NT2/D1 (cell line): ENCODE measurements at regions not wholly inside any gene's neighbourhood (a gene's known extent, or its start where the extent isn't known, plus 50 kb on each side); places are given as distances from the start of the nearest gene placed in this dataset.

Experiments
- SUZ12 ChIP-seq: IDR thresholded peaks from 2 replicates; pipeline ENCODE4 v1.6.1; 2011; ENCODE audit not compliant: insufficient read length, insufficient read depth; ENCODE audit errors: extremely low read depth
- YY1 ChIP-seq: IDR thresholded peaks from 2 replicates; pipeline ENCODE4 v1.6.1; 2011; ENCODE audit not compliant: insufficient read length, insufficient read depth
- ZNF274 ChIP-seq: IDR thresholded peaks from 2 replicates; pipeline ENCODE4 v1.6.1; 2011; ENCODE audit warnings: mild to moderate bottlenecking, low read depth, low read length

DNA sequence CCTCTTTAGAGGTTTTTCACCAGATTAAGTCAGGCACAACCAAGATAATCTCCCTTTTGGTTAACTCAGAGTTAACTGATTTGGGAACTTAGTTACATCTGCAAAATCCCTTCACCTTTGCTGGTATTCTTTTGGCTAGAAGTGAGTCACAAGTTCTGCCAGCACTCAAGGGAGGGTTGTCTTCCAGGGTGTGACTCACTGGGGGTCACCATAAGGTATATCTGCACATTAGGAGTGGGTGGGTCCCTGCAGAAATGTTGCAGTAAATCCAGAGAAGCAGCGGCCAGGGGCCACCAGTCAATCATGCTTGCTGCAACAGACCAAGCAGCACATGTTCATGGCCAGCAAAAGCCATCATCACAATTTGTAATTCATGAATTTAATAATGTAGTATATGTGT is 59.8 kb upstream of the MAML3 start:
- no peak for TF ChIP-seq YY1
- no peak for TF ChIP-seq ZNF274
- TF ChIP-seq SUZ12, result no peak
